ENCODE measurements at regions not wholly inside any gene's neighbourhood (a gene's known extent, or its start where the extent isn't known, plus 50 kb on each side); places are given as distances from the start of the nearest gene placed in this dataset.

GRCh38 chr13:47415048-47415447 is 518.2 kb upstream of the HTR2A start:
- TF ChIP-seq CTCF (optimal IDR thresholded peaks at IDR 0.05 in 1 of 3, IDR thresholded peaks at IDR 0.05 in 1 of 3, conservative IDR thresholded peaks at IDR 0.05 in 1 of 3; ENCODE audit: extremely low read depth in 1 of 3, insufficient read depth in 2 of 3, low read length in 3 of 3) (no peak), EZH2 (IDR thresholded peaks at IDR 0.05; ENCODE audit: low read length) (no peak)
